ENCODE measurements at regions not wholly inside any gene's neighbourhood (a gene's known extent, or its start where the extent isn't known, plus 50 kb on each side); places are given as distances from the start of the nearest gene placed in this dataset.

GRCh38 chr2:82487354-82487753 lies 1971.7 kb downstream of the SUCLG1 start:
- Histone ChIP-seq H4K20me1 (ENCODE audit: insufficient read depth, low read length) (no peaks in the 10 kb centered on the region), H3K79me2 (ENCODE audit: insufficient read depth, low read length) (no peaks in the 10 kb centered on the region), H3K4me3 (ENCODE audit: low read depth, low read length, poor library complexity, severe bottlenecking) (no peak overlapping the region), H2AFZ (ENCODE audit: low read length) (no peak overlapping the region), H3F3A (ENCODE audit: insufficient read depth, low read length) (no peaks in the 10 kb centered on the region), H3K9ac (ENCODE audit: low read length) (no peak overlapping the region), H3K9me3 (ENCODE audit: low read length) (no peaks in the 10 kb centered on the region), H3K27ac (ENCODE audit: low read depth, low read length, poor library complexity, severe bottlenecking) (no peak overlapping the region), H3K9me2 (ENCODE audit: low read depth, low read length) (no peaks in the 10 kb centered on the region), H3K4me1 (ENCODE audit: insufficient read depth, low read length, severe bottlenecking) (no peaks in the 10 kb centered on the region), H3K27me3 (ENCODE audit: insufficient read depth, low read length) (no peaks in the 10 kb centered on the region), H3K36me3 (ENCODE audit: insufficient read depth, low read length) (no peaks in the 10 kb centered on the region), H3K4me2 (ENCODE audit: low read length) (no peak overlapping the region)
- TF ChIP-seq EZH2 (IDR thresholded peaks at IDR 0.05; ENCODE audit: borderline replicate concordance, low read length) = no peak
- no peak for TF ChIP-seq CTCF (IDR thresholded peaks at IDR 0.05; ENCODE audit: low read length)

- Histone ChIP-seq H3K9me2 (ENCODE audit: low read depth, low read length) (no peaks in the 10 kb centered on the region), H3K4me1 (ENCODE audit: insufficient read depth, low read length, severe bottlenecking) (no peaks in the 10 kb centered on the region), H3K36me3 (ENCODE audit: insufficient read depth, low read length) (no peaks in the 10 kb centered on the region), H3K27me3 (ENCODE audit: insufficient read depth, low read length) (no peaks in the 10 kb centered on the region), H2AFZ (ENCODE audit: low read length) (no peak overlapping the region), H3K4me3 (ENCODE audit: low read depth, low read length, poor library complexity, severe bottlenecking) (no peak overlapping the region), H3K9ac (ENCODE audit: low read length) (no peak overlapping the region), H4K20me1 (ENCODE audit: insufficient read depth, low read length) (no peaks in the 10 kb centered on the region), H3K4me2 (ENCODE audit: low read length) (no peak overlapping the region), H3K27ac (ENCODE audit: low read depth, low read length, poor library complexity, severe bottlenecking) (no peak overlapping the region), H3F3A (ENCODE audit: insufficient read depth, low read length) (no peaks in the 10 kb centered on the region), H3K79me2 (ENCODE audit: insufficient read depth, low read length) (no peaks in the 10 kb centered on the region), H3K9me3 (ENCODE audit: low read length) (no peaks in the 10 kb centered on the region)
- TF ChIP-seq CTCF (IDR thresholded peaks at IDR 0.05; ENCODE audit: low read length) (no peak), EZH2 (IDR thresholded peaks at IDR 0.05; ENCODE audit: borderline replicate concordance, low read length) (no peak)
Measured at GRCh38 chr2:82485701-82486100, 1973.4 kb downstream of the SUCLG1 start.

DNA sequence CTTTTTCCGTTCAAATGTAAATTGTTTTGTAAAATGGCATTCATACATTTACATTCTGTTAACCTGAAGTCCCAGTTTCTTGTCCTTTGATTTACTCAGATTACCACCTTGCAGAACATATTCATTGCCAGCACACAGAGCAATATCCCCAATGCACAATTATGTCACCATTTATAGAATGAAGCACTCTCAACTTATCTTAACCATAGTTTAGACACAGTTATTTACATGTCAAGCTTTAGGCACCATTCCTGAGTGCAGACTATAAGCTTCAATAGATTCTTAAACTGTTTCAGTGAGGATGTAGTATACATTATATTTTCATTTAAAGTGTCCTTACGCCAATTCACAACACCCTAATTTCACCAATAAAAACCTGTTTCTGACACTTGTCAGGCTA lies 1977.9 kb downstream of the SUCLG1 start:
- Histone ChIP-seq H2AFZ (ENCODE audit: low read length) (no peak overlapping the region), H3K9me3 (ENCODE audit: low read length) (no peaks in the 10 kb centered on the region)

More for the DNA sequence above, 1977.9 kb downstream of the SUCLG1 start:
- no peak overlapping the region for H3K27ac ChIP-seq (ENCODE audit: low read depth, low read length, poor library complexity, severe bottlenecking)
- H3K4me1 ChIP-seq (ENCODE audit: insufficient read depth, low read length, severe bottlenecking) = no peaks in the 10 kb centered on the region
- H3K36me3 ChIP-seq (ENCODE audit: insufficient read depth, low read length) = no peaks in the 10 kb centered on the region
- no peak overlapping the region for H3K4me3 ChIP-seq (ENCODE audit: low read depth, low read length, poor library complexity, severe bottlenecking)
- H3F3A ChIP-seq (ENCODE audit: insufficient read depth, low read length) = no peaks in the 10 kb centered on the region
- H3K9ac ChIP-seq (ENCODE audit: low read length) = no peak overlapping the region
- H3K79me2 ChIP-seq (ENCODE audit: insufficient read depth, low read length) = no peaks in the 10 kb centered on the region
- no peaks in the 10 kb centered on the region for H3K27me3 ChIP-seq (ENCODE audit: insufficient read depth, low read length)
- no peak for TF ChIP-seq CTCF (IDR thresholded peaks at IDR 0.05; ENCODE audit: low read length)
- no peak for TF ChIP-seq EZH2 (IDR thresholded peaks at IDR 0.05; ENCODE audit: borderline replicate concordance, low read length)
- H3K9me2 ChIP-seq (ENCODE audit: low read depth, low read length) = no peaks in the 10 kb centered on the region
- H3K4me2 ChIP-seq (ENCODE audit: low read length) = no peak overlapping the region
- H4K20me1 ChIP-seq (ENCODE audit: insufficient read depth, low read length) = no peaks in the 10 kb centered on the region
